Nephron progenitor cell (in vitro differentiated cells): ENCODE measurements at regions not wholly inside any gene's neighbourhood (a gene's known extent, or its start where the extent isn't known, plus 50 kb on each side); places are given as distances from the start of the nearest gene placed in this dataset.
"Not testable (repeated sequence)": the region's sequence is repeated elsewhere in the genome, so short reads cannot be mapped to it uniquely, and the experiment has no call there.

Experiments
- DNase-seq: peaks from one replicate; pipeline ENCODE4 v3.0.0; 2021
- H3K27ac Mint-ChIP-seq: 2 replicates; pipeline ENCODE4 v1.8.0; 2021; ENCODE audit warnings: mild to moderate bottlenecking, moderate library complexity, mixed read lengths
- H3K27me3 Mint-ChIP-seq: 2 replicates; pipeline ENCODE4 v1.8.0; 2021; ENCODE audit warnings: mild to moderate bottlenecking, low read depth, mixed read lengths; ENCODE audit not compliant: poor library complexity
- H3K36me3 Mint-ChIP-seq: 2 replicates; pipeline ENCODE4 v1.8.0; 2021; ENCODE audit warnings: low read depth, mixed read lengths
- H3K4me1 Mint-ChIP-seq: 2 replicates; pipeline ENCODE4 v1.8.0; 2021; ENCODE audit warnings: mixed read lengths
- H3K4me3 Mint-ChIP-seq: 2 replicates; pipeline ENCODE4 v1.8.0; 2021; ENCODE audit warnings: mild to moderate bottlenecking, moderate library complexity, mixed read lengths
- H3K9me3 Mint-ChIP-seq: 2 replicates; pipeline ENCODE4 v1.8.0; 2021; ENCODE audit warnings: mild to moderate bottlenecking, moderate library complexity, mixed read lengths
- CTCF ChIP-seq: fragments of 200-600 bp; sonication (generic); IDR thresholded peaks from 2 replicates; pipeline ENCODE4 v1.5.0; 2021; ENCODE audit warnings: antibody characterized with exemption

GRCh38 chr13:83780227-83780626 lies 102.0 kb downstream of the SLITRK1 start:
- no peak overlapping the region for H3K27ac Mint-ChIP-seq
- H3K27me3 Mint-ChIP-seq: peaks cover 2% of the 10 kb centered on the region
- peak; percentile 10 for DNase-seq
- H3K36me3 Mint-ChIP-seq: no peaks in the 10 kb centered on the region
- H3K4me1 Mint-ChIP-seq: peaks cover 1% of the 10 kb centered on the region
- H3K4me3 Mint-ChIP-seq: no peak overlapping the region
- peak; percentile 39 for TF ChIP-seq CTCF
- H3K9me3 Mint-ChIP-seq: no peaks in the 10 kb centered on the region

GRCh38 chr13:83773961-83774360 lies 108.3 kb downstream of the SLITRK1 start:
- peaks cover 9% of the 10 kb centered on the region for H3K27me3 Mint-ChIP-seq
- TF ChIP-seq CTCF: no peak
- H3K4me3 Mint-ChIP-seq: no peak overlapping the region
- no peaks in the 10 kb centered on the region for H3K9me3 Mint-ChIP-seq
- DNase-seq: no peak
- no peaks in the 10 kb centered on the region for H3K4me1 Mint-ChIP-seq
- H3K27ac Mint-ChIP-seq: no peak overlapping the region
- H3K36me3 Mint-ChIP-seq: no peaks in the 10 kb centered on the region

GRCh38 chr13:83765796-83766195 lies 116.5 kb downstream of the SLITRK1 start:
- Mint-ChIP-seq H3K36me3 (no peaks in the 10 kb centered on the region), H3K9me3 (no peaks in the 10 kb centered on the region), H3K27me3 (no peaks in the 10 kb centered on the region), H3K27ac (no peak overlapping the region), H3K4me1 (no peaks in the 10 kb centered on the region), H3K4me3 (no peak overlapping the region)
- DNase-seq: no peak
- TF ChIP-seq CTCF: no peak

- H3K4me3 Mint-ChIP-seq: no peak overlapping the region
- no peak for TF ChIP-seq CTCF
- no peak for DNase-seq
- H3K27ac Mint-ChIP-seq: no peak overlapping the region
- H3K36me3 Mint-ChIP-seq: no peaks in the 10 kb centered on the region
- no peaks in the 10 kb centered on the region for H3K27me3 Mint-ChIP-seq
- H3K9me3 Mint-ChIP-seq: no peaks in the 10 kb centered on the region
- H3K4me1 Mint-ChIP-seq: no peaks in the 10 kb centered on the region
Measured at GRCh38 chr13:83761631-83762030, 120.6 kb downstream of the SLITRK1 start.

GRCh38 chr13:83755210-83755609 lies 127.1 kb downstream of the SLITRK1 start:
- not testable (repeated sequence) for DNase-seq, H3K4me3 Mint-ChIP-seq, H3K4me1 Mint-ChIP-seq, H3K27me3 Mint-ChIP-seq, H3K36me3 Mint-ChIP-seq, H3K9me3 Mint-ChIP-seq, H3K27ac Mint-ChIP-seq

GRCh38 chr13:83753912-83754624 lies 128.2 kb downstream of the SLITRK1 start:
- no peak for DNase-seq
- peaks cover 4% of the 10 kb centered on the region for H3K9me3 Mint-ChIP-seq
- H3K27me3 Mint-ChIP-seq: peaks cover 3% of the 10 kb centered on the region
- TF ChIP-seq CTCF: no peak
- no peaks in the 10 kb centered on the region for H3K4me1 Mint-ChIP-seq
- no peak overlapping the region for H3K27ac Mint-ChIP-seq
- H3K4me3 Mint-ChIP-seq: no peak overlapping the region
- H3K36me3 Mint-ChIP-seq: no peaks in the 10 kb centered on the region
